Mesenchymal stem cell (in vitro differentiated cells and primary cell): ENCODE measurements at regions not wholly inside any gene's neighbourhood (a gene's known extent, or its start where the extent isn't known, plus 50 kb on each side); places are given as distances from the start of the nearest gene placed in this dataset.
"Not testable (repeated sequence)": the region's sequence is repeated elsewhere in the genome, so short reads cannot be mapped to it uniquely, and the experiment has no call there.

ENCODE experiments used
- DNase-seq: peaks from one replicate; pipeline ENCODE4 v3.0.0-alpha.2; 2013
- H2AFZ ChIP-seq: one replicate; pipeline ENCODE4 v1.6.1; 2013; ENCODE audit warnings: low read depth, mild to moderate bottlenecking, control low read depth, inconsistent platforms, low read length, moderate library complexity
- H2AK5ac ChIP-seq: 2 replicates; pipeline ENCODE4 v1.6.1; 2013; ENCODE audit warnings: low read length, moderate library complexity, mild to moderate bottlenecking, inconsistent platforms; ENCODE audit not compliant: severe bottlenecking
- H2BK120ac ChIP-seq: one replicate; pipeline ENCODE4 v1.6.1; 2013; ENCODE audit warnings: low read depth, mild to moderate bottlenecking, inconsistent platforms, low read length, moderate library complexity
- H2BK12ac ChIP-seq, 2 experiments: one replicate each; pipeline ENCODE4 v1.6.1; 2013; ENCODE audit warnings: inconsistent platforms in 2 of 2, low read length in 2 of 2, mild to moderate bottlenecking in 2 of 2, moderate library complexity in 2 of 2, control low read depth in 1 of 2
- H2BK15ac ChIP-seq: one replicate; pipeline ENCODE4 v1.6.1; 2013; ENCODE audit warnings: mild to moderate bottlenecking, low read depth, inconsistent platforms; ENCODE audit not compliant: poor library complexity, severe bottlenecking
- H2BK5ac ChIP-seq: 2 replicates; pipeline ENCODE4 v1.6.1; 2013; ENCODE audit warnings: low read depth, mild to moderate bottlenecking, low read length, control low read depth, inconsistent platforms; ENCODE audit not compliant: poor library complexity, severe bottlenecking
- H3K14ac ChIP-seq, 2 experiments: one replicate each; pipeline ENCODE4 v1.6.1; 2013; ENCODE audit warnings: inconsistent platforms in 2 of 2, low read length in 2 of 2, control low read depth in 1 of 2, mild to moderate bottlenecking in 1 of 2, moderate library complexity in 1 of 2
- H3K18ac ChIP-seq, 2 experiments: one replicate each; pipeline ENCODE4 v1.6.1; 2013; ENCODE audit warnings: inconsistent platforms in 2 of 2, low read length in 2 of 2, control low read depth in 1 of 2, low read depth in 1 of 2, mild to moderate bottlenecking in 1 of 2
- H3K23ac ChIP-seq, 2 experiments: one replicate each; pipeline ENCODE4 v1.6.1; 2013; ENCODE audit warnings: inconsistent platforms in 2 of 2, low read length in 2 of 2, mild to moderate bottlenecking in 2 of 2, moderate library complexity in 2 of 2, control low read depth in 1 of 2
- H3K27ac ChIP-seq: 2 replicates; pipeline ENCODE4 v1.5.1; 2013; ENCODE audit warnings: mild to moderate bottlenecking, moderate library complexity, low read length, control low read depth, inconsistent platforms; ENCODE audit not compliant: poor library complexity, severe bottlenecking
- H3K27me3 ChIP-seq, 2 experiments: 2 replicates each; pipeline versions ENCODE4 v1.6.1 to v1.7.0; 2013; ENCODE audit warnings: low read length in 2 of 2, mild to moderate bottlenecking in 2 of 2, moderate library complexity in 2 of 2, control low read depth in 1 of 2, inconsistent platforms in 1 of 2; ENCODE audit not compliant: control insufficient read depth in 1 of 2, insufficient read depth in 1 of 2
- H3K36me3 ChIP-seq, 2 experiments: 2 replicates each; pipeline versions ENCODE4 v1.6.1 to v1.7.0; 2013; ENCODE audit warnings: low read length in 2 of 2, control low read depth in 1 of 2, inconsistent platforms in 1 of 2, low read depth in 1 of 2, mild to moderate bottlenecking in 1 of 2; ENCODE audit not compliant: insufficient read depth in 2 of 2, control insufficient read depth in 1 of 2
- H3K4ac ChIP-seq, 2 experiments: one replicate each; pipeline ENCODE4 v1.6.1; 2013; ENCODE audit warnings: inconsistent platforms in 2 of 2, low read length in 2 of 2, mild to moderate bottlenecking in 2 of 2, moderate library complexity in 2 of 2, control low read depth in 1 of 2, low read depth in 1 of 2
- H3K4me1 ChIP-seq: 2 replicates; pipeline ENCODE4 v1.6.1; 2013; ENCODE audit warnings: low read depth, low read length, control low read depth; ENCODE audit not compliant: control insufficient read depth, insufficient read depth
- H3K4me2 ChIP-seq: 2 replicates; pipeline ENCODE4 v1.6.1; 2013; ENCODE audit warnings: low read length, mild to moderate bottlenecking, inconsistent platforms; ENCODE audit not compliant: poor library complexity, severe bottlenecking
- H3K4me3 ChIP-seq, 2 experiments: 2 replicates each; pipeline versions ENCODE4 v1.5.1 to v1.7.0; 2013; ENCODE audit warnings: low read length in 2 of 2, mild to moderate bottlenecking in 2 of 2, control low read depth in 1 of 2, low read depth in 1 of 2; ENCODE audit not compliant: insufficient read depth in 1 of 2
- H3K79me1 ChIP-seq: replicated peaks from 2 replicates; pipeline ENCODE4 v1.6.1; 2013; ENCODE audit warnings: mild to moderate bottlenecking, control low read depth, low read length, inconsistent platforms; ENCODE audit not compliant: poor library complexity, severe bottlenecking
- H3K9ac ChIP-seq: 2 replicates; pipeline ENCODE4 v1.7.0; 2013; ENCODE audit warnings: mild to moderate bottlenecking, low read length, moderate library complexity
- H3K9me3 ChIP-seq: 2 replicates; pipeline ENCODE4 v1.7.0; 2013; ENCODE audit warnings: mild to moderate bottlenecking, low read length; ENCODE audit not compliant: control insufficient read depth
- H4K8ac ChIP-seq: one replicate; pipeline ENCODE4 v1.6.1; 2013; ENCODE audit warnings: inconsistent platforms, mild to moderate bottlenecking, low read length, moderate library complexity
- H4K91ac ChIP-seq: one replicate; pipeline ENCODE4 v1.6.1; 2013; ENCODE audit warnings: mild to moderate bottlenecking, low read length, inconsistent platforms
- WGBS: methylation state at CpG from one replicate; pipeline ENCODE4 v1.1.7; 2013; ENCODE audit warnings: mixed read lengths; 5-methylcytosine and 5-hydroxymethylcytosine counted together

DNA sequence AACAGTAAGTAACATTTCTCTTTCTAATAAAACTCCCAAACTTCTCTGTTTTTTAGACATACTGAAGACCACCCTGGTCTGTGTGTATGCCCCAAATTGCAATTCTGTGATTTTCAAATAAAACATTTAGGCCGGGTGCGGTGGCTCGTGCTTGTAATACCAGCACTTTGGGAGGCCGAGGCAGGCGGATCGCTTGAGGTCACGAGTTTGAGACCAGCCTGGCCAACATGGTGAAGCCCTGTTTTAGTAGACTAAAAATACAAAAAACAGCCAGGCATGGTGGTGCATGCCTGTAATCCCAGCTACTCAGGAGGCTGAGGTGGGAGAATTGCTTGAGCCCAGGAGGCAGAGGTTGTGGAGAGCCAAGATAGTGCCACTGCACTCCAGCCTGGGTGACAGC, 368.5 kb downstream of the PTPRU start:
- not testable (repeated sequence) for H3K36me3 ChIP-seq, H3K23ac ChIP-seq, H2BK12ac ChIP-seq, H3K27me3 ChIP-seq, DNase-seq, H3K18ac ChIP-seq, H3K4me2 ChIP-seq, H3K4me3 ChIP-seq, H4K91ac ChIP-seq, H2BK15ac ChIP-seq, H2AFZ ChIP-seq, H3K79me1 ChIP-seq, H3K27ac ChIP-seq, H4K8ac ChIP-seq, H3K14ac ChIP-seq, H3K9ac ChIP-seq, H2BK5ac ChIP-seq, H3K4me1 ChIP-seq, H3K4ac ChIP-seq, H2AK5ac ChIP-seq, H2BK120ac ChIP-seq
- peaks cover 16% of the 10 kb centered on the region for H3K9me3 ChIP-seq
- WGBS = 87% methylated on average over 7 of the region's 7 CpGs

DNA sequence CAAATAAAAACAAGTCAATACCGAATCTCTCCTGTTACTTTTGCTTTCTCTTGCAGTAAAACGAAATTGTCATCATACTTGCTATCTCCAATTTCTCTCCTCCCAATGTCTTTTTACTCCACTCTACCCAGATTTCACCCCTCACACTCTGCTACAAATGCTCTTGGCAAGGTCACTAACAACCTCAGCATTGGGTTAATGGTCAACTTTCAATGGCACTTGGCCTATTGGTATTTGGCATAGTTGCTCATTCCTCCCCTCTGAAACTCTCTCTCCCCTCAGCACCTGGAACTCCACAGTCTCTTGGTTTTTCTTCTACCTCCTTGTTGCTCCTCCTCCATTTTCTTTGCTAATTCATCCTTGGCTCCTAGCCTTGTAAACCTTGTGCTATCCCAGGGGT, 367.3 kb downstream of the PTPRU start:
- H3K27ac ChIP-seq = no peak overlapping the region
- no peak overlapping the region for H2BK120ac ChIP-seq
- no peak for DNase-seq
- H3K4me2 ChIP-seq = no peak overlapping the region
- no peaks in the 10 kb centered on the region for H3K79me1 ChIP-seq
- no peak overlapping the region for H3K4ac ChIP-seq
- peaks cover 16% of the 10 kb centered on the region for H3K9me3 ChIP-seq
- 58% methylated on average over 2 of the region's 2 CpGs for WGBS
- no peak overlapping the region for H4K91ac ChIP-seq
- no peak overlapping the region for H3K18ac ChIP-seq
- no peaks in the 10 kb centered on the region for H3K4me1 ChIP-seq
- no peak overlapping the region for H2AK5ac ChIP-seq
- H3K36me3 ChIP-seq = no peaks in the 10 kb centered on the region
- no peak overlapping the region for H3K4me3 ChIP-seq
- no peak overlapping the region for H4K8ac ChIP-seq
- H3K9ac ChIP-seq = no peak overlapping the region
- H3K27me3 ChIP-seq = peaks cover 0 to 14% of the 10 kb centered on the region in 2 experiments
- no peak overlapping the region for H3K23ac ChIP-seq
- no peak overlapping the region for H2BK15ac ChIP-seq
- H2AFZ ChIP-seq = no peak overlapping the region
- no peak overlapping the region for H3K14ac ChIP-seq
- H2BK5ac ChIP-seq = no peak overlapping the region
- H2BK12ac ChIP-seq = no peak overlapping the region

GRCh38 chr1:29602203-29602602, 365.9 kb downstream of the PTPRU start:
- no peak overlapping the region for H2BK5ac ChIP-seq
- peaks cover 12% of the 10 kb centered on the region for H3K9me3 ChIP-seq
- H3K4me2 ChIP-seq = no peak overlapping the region
- H3K4ac ChIP-seq = no peak overlapping the region
- no peak overlapping the region for H3K18ac ChIP-seq
- H3K14ac ChIP-seq = no peak overlapping the region
- H3K36me3 ChIP-seq = no peaks in the 10 kb centered on the region
- no peaks in the 10 kb centered on the region for H3K79me1 ChIP-seq
- no peak overlapping the region for H3K4me3 ChIP-seq
- no peak overlapping the region for H2BK15ac ChIP-seq
- no peak overlapping the region for H3K9ac ChIP-seq
- no peak overlapping the region for H2BK120ac ChIP-seq
- WGBS = 77% methylated on average over 3 of the region's 3 CpGs
- H3K27me3 ChIP-seq = peaks cover 0 to 26% of the 10 kb centered on the region in 2 experiments
- H2AK5ac ChIP-seq = no peak overlapping the region
- H4K91ac ChIP-seq = no peak overlapping the region
- no peak overlapping the region for H2AFZ ChIP-seq
- no peak overlapping the region for H4K8ac ChIP-seq
- no peaks in the 10 kb centered on the region for H3K4me1 ChIP-seq
- H3K23ac ChIP-seq = no peak overlapping the region
- no peak overlapping the region for H3K27ac ChIP-seq
- no peak for DNase-seq
- no peak overlapping the region for H2BK12ac ChIP-seq

GRCh38 chr1:29601021-29601420, 364.7 kb downstream of the PTPRU start:
- Histone ChIP-seq H3K27me3 (peaks cover 0 to 27% of the 10 kb centered on the region in 2 experiments), H4K8ac (no peak overlapping the region), H2AFZ (no peak overlapping the region), H3K79me1 (no peaks in the 10 kb centered on the region), H3K27ac (no peak overlapping the region), H2BK120ac (no peak overlapping the region), H3K9me3 (peaks cover 9% of the 10 kb centered on the region), H3K9ac (no peak overlapping the region), H3K36me3 (no peaks in the 10 kb centered on the region), H3K4me3 (no peak overlapping the region), H3K23ac (no peak overlapping the region), H3K14ac (no peak overlapping the region), H2BK12ac (no peak overlapping the region), H3K4me1 (no peaks in the 10 kb centered on the region), H2AK5ac (no peak overlapping the region), H4K91ac (no peak overlapping the region), H3K4ac (no peak overlapping the region), H2BK5ac (no peak overlapping the region), H3K18ac (no peak overlapping the region), H2BK15ac (no peak overlapping the region), H3K4me2 (no peak overlapping the region)
- DNase-seq = no peak
- WGBS = 57% methylated on average over 2 of the region's 3 CpGs
